ENCODE measurements at regions not wholly inside any gene's neighbourhood (a gene's known extent, or its start where the extent isn't known, plus 50 kb on each side); places are given as distances from the start of the nearest gene placed in this dataset.

GRCh38 chr11:88404932-88405710 is 67.6 kb upstream of the CTSC start:
- TF ChIP-seq CTCF (IDR thresholded peaks at IDR 0.05; ENCODE audit: unreplicated experiment) = no peak
- no peaks in the 10 kb centered on the region for H3K9me3 Mint-ChIP-seq
- H3K27ac Mint-ChIP-seq = no peak overlapping the region
- no peaks in the 10 kb centered on the region for H3K36me3 Mint-ChIP-seq
- no peaks in the 10 kb centered on the region for H3K27me3 Mint-ChIP-seq (ENCODE audit: low read depth)
- H3K4me3 Mint-ChIP-seq = no peak overlapping the region
- H3K4me1 Mint-ChIP-seq = peaks cover 17% of the 10 kb centered on the region
- DNase-seq (ENCODE audit: low spot score in 2 of 2, unreplicated experiment in 2 of 2) = no peak

GRCh38 chr11:88404391-88404790 is 66.9 kb upstream of the CTSC start:
- Mint-ChIP-seq H3K4me3 (no peak overlapping the region), H3K27ac (no peak overlapping the region)

DNA sequence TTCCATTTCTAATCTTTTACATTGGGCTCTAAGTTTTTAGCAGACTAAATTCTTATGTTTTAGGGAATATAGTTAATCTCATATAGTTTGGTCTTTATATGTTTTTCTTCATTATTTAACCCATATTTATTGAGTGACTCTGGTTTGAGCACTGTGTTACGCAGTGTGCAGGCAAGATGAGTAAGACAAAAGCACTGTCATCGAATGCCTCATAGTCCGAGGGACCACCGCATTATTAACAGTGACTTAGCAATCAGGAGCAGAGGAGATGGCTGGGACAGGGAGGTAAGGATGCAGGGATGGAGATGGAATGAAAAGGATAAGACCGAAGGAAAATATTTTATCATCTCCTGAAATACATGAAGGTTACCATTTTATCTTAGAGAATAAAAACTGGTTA is 65.2 kb upstream of the CTSC start:
- no peak overlapping the region for H3K27ac Mint-ChIP-seq
- no peak for DNase-seq (ENCODE audit: low spot score in 2 of 2, unreplicated experiment in 2 of 2)
- no peaks in the 10 kb centered on the region for H3K36me3 Mint-ChIP-seq
- no peak for TF ChIP-seq CTCF (IDR thresholded peaks at IDR 0.05; ENCODE audit: unreplicated experiment)
- H3K27me3 Mint-ChIP-seq (ENCODE audit: low read depth) = no peaks in the 10 kb centered on the region
- H3K4me1 Mint-ChIP-seq = peaks cover 25% of the 10 kb centered on the region
- no peak overlapping the region for H3K4me3 Mint-ChIP-seq
- H3K9me3 Mint-ChIP-seq = no peaks in the 10 kb centered on the region

More at GRCh38 chr11:88404391-88404790, 66.9 kb upstream of the CTSC start:
- DNase-seq (ENCODE audit: low spot score in 2 of 2, unreplicated experiment in 2 of 2) = no peak
- Mint-ChIP-seq H3K27me3 (ENCODE audit: low read depth) (no peaks in the 10 kb centered on the region), H3K9me3 (no peaks in the 10 kb centered on the region), H3K36me3 (no peaks in the 10 kb centered on the region), H3K4me1 (peaks cover 21% of the 10 kb centered on the region)
- TF ChIP-seq CTCF (IDR thresholded peaks at IDR 0.05; ENCODE audit: unreplicated experiment) = no peak

DNA sequence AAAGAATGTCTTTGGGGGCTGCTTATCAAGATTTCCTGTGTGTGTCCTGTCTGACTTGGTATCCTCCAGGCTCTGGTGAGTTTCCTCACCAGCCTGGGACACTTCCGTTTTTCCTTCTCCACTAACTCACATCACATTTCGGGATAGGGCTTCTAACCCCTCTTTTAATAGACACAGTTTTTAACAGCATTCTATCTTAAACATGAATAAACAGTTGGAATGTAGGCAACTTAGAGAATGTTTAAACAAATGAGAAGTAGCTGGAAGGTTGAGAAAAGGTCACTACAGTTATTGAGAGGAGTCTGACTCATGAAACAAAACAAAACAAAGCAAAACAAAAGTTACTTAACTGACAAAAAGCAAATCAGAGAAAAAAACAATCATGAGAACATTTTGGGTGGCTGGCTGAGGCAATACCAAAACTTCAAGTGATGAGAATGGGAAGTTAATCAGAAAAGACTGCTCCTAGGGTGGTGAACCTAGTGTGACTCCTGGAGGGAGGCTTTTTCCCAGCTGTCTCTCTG is 64.7 kb upstream of the CTSC start:
- H3K9me3 Mint-ChIP-seq = no peaks in the 10 kb centered on the region
- H3K27ac Mint-ChIP-seq = peak overlapping the region; percentile 35
- no peaks in the 10 kb centered on the region for H3K27me3 Mint-ChIP-seq (ENCODE audit: low read depth)
- no peak for DNase-seq (ENCODE audit: low spot score in 2 of 2, unreplicated experiment in 2 of 2)
- H3K4me1 Mint-ChIP-seq = peaks cover 25% of the 10 kb centered on the region
- no peak for TF ChIP-seq CTCF (IDR thresholded peaks at IDR 0.05; ENCODE audit: unreplicated experiment)
- no peaks in the 10 kb centered on the region for H3K36me3 Mint-ChIP-seq
- H3K4me3 Mint-ChIP-seq = no peak overlapping the region

DNA sequence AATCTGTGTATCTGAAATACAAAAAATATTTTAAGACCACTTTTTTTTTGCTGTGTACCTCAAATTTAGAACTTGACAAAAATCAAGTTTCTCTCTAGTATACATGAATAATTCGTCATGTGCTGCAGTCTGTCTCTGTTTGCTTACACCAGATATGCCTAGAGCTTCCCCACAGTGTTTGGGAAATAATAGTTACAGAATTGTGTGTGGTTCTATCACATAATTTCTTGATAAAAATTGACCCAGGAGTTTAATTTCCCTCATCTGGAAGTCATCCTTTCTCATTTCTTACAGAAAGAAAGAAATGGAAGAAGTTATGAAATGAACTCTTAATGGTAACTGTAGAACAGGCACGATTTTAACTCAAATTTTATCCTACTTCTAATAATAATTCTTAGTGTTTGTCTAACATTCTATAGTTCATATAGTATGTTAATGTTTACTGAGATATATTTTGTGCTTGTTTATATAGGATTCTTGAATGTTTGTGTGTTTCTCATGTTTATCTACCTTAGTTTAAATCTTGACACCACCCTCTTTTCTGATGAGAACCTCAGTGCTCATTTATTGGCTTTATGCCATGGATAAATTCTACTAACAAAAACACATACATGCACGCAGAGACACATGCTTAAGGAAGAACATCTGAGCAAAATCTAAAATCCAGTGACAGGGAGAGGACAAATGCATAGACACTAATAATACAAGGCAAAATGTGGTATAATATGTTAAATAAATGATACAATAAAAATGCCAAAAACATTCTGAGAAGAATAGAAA is 61.4 kb upstream of the CTSC start:
- peaks cover 2% of the 10 kb centered on the region for H3K36me3 Mint-ChIP-seq
- H3K4me1 Mint-ChIP-seq = peaks cover 20% of the 10 kb centered on the region
- H3K4me3 Mint-ChIP-seq = no peak overlapping the region
- no peaks in the 10 kb centered on the region for H3K9me3 Mint-ChIP-seq
- H3K27ac Mint-ChIP-seq = no peak overlapping the region
- no peak for TF ChIP-seq CTCF (IDR thresholded peaks at IDR 0.05; ENCODE audit: unreplicated experiment)
- H3K27me3 Mint-ChIP-seq (ENCODE audit: low read depth) = no peaks in the 10 kb centered on the region
- no peak for DNase-seq (ENCODE audit: low spot score in 2 of 2, unreplicated experiment in 2 of 2)

Data from mesothelial cell of epicardium (in vitro differentiated cells).